Fibroblast of skin of scalp (primary cell): ENCODE measurements at regions not wholly inside any gene's neighbourhood (a gene's known extent, or its start where the extent isn't known, plus 50 kb on each side); places are given as distances from the start of the nearest gene placed in this dataset.
"Not testable (repeated sequence)": the region's sequence is repeated elsewhere in the genome, so short reads cannot be mapped to it uniquely, and the experiment has no call there.

Experiments
- DNase-seq: peaks from one replicate; pipeline ENCODE4 v3.0.0-alpha.2; 2013

DNA sequence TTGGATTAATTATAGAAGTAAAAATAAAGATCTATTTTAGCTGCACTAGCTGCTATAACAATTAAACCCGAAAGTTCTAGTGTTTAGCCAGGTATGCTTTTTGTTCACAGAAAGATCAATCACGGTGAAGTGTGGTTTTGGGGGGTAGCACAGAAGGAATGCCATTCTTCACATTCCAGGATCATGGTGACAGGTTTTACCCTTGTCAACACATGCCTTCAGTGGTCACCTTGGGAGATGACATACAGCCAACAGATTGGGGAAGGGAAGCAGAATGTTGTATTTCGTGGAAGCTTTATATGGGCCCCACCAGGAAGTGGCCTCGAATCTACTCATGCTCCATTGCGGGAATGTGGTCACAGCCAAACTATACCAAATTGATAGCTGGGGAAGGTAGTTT, 753.6 kb downstream of the RAPGEF2 start:
- DNase-seq, result peak; percentile 1

DNA sequence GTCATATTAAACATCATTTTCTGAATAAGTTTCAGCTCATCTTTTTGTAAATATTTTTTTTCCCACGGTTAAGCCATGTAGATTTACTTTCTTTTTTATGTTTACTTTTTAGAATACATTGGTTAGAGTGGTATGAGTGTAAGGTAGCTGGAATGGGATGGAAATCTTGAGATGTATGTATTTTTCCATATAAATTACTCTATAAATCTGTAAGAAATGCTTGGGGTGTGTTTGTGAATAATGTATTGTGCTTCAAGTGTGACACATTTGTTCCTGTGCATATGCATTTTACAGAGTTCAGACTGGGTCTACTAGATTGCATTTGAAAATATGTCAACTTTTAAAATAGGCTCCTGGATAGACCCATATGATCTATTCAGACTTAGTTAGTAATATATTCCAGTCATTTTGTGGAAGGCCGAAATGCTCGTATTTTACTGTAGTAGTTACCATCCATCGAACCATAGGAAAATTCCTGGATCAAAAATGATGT, 756.8 kb downstream of the RAPGEF2 start:
- no peak for DNase-seq

DNA sequence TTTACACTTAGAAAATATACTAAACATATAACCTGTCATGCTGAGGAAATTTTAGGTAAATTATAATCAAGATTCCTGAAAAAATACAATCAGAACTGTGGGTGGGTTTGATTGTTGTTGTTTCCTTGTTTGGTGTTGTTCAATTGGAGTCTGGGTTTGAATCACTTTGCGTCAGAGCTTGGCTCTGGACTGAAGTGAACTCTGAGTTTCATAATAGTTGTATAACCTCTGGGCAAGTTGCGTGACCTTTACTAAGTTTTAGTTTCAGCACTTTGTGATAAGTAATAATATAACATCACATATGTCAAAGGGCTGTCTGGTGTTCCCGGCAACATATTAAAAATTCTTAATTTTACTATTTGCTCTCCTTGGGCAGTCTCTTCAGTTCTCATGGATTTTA, 758.1 kb downstream of the RAPGEF2 start:
- DNase-seq, result no peak

- DNase-seq, result no peak
These were observed 761.5 kb downstream of the RAPGEF2 start for GRCh38 chr4:159864337-159864736.

DNA sequence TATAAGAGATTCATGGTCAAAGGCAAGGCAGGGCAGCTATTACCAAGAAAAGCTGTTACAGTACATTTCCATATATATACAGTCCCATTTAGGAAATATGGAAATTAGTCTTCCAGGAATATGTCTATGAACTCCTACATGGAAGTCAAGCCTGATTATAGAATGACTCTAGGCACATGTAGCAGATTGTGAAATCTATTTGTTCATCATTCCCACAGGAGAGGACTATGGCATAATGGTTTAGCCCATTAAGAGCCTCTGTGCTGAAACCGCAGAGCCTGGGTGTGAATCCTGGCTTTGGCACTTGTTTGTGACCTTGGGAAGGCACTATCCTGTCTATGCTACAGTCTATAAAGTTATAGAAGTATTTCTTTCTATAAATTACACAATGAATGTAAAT, 764.8 kb downstream of the RAPGEF2 start:
- DNase-seq, result no peak

DNA sequence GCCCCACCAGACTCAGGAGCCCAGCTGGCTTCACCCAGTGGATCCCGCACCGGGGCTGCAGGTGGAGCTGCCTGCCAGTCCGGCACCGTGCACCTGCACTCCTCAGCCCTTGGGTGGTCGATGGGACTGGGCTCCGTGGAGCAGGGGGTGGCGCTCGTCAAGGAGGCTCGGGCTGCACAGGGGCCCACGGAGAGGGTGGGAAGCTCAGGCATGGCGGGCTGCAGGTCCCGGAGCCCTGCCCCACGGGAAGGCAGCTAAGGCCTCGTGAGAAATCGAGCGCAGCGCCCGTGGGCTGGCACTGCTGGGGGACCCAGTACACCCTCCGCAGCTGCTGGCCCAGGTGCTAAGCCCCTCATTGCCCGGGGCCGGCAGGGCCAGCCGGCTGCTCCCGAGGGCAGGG, 766.1 kb downstream of the RAPGEF2 start:
- not testable (repeated sequence) for DNase-seq

- peak; percentile 13 for DNase-seq
These were observed 768.3 kb downstream of the RAPGEF2 start for GRCh38 chr4:159871141-159871540.

GRCh38 chr4:159881158-159881557, 778.3 kb downstream of the RAPGEF2 start:
- no peak for DNase-seq

DNA sequence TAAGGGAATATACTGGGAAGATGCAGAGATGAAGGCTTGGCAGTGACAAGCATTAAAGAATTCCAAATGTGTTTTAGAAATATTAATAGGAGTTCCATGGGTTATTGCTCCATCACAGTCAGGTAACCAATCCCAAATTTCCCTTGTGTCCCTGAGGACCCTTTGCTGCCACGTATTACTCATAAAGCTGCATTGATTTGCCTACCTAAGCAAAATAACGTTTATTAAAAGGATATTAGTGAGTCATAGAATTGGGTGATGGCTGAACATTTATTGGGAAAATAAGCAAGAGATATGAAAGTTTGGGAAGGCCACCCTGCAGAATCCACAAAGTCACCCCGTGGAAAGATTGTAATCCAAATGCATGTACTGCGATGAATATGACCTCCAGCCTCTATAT, 782.1 kb downstream of the RAPGEF2 start:
- DNase-seq, result no peak

- DNase-seq, result no peak
These were observed 796.7 kb downstream of the RAPGEF2 start for GRCh38 chr4:159899596-159899995.

DNA sequence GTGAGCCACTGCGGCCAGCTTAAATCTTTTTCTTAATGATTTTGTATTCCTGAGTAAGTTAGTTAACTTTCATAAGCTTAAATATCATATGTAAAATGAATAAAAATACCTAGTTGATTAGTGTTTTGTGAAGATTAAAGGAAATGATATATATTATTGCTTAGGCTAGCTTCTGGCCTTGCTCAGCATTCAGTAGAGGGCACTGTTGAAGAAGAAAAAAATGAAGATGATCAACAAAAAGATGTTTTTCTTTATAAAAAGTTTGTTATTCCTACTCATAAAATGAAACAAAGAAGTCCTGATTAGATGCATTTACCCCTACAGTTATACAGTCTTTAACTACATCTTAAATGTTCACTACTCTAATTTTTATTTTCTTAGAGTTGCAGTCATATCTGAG, 797.7 kb downstream of the RAPGEF2 start:
- DNase-seq, result no peak

DNA sequence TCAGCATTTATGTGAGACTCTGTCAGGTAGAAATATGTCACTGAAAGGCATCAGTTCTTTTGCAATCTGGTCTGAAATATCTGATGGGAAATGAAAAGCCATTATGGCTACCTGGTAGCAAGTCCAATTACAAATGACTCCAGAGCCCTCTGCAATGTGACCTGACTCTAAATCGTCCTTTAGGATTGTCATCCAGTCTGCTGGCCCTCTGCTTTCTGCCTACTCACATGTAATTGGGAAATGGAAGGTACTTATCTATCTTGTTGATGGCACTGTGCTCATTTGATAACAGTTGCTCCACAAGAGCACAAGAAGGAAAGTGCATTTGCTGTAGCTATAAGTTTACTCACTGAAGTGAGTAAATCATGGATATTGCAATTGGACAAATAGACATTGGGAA, 799.8 kb downstream of the RAPGEF2 start:
- DNase-seq, result no peak

DNA sequence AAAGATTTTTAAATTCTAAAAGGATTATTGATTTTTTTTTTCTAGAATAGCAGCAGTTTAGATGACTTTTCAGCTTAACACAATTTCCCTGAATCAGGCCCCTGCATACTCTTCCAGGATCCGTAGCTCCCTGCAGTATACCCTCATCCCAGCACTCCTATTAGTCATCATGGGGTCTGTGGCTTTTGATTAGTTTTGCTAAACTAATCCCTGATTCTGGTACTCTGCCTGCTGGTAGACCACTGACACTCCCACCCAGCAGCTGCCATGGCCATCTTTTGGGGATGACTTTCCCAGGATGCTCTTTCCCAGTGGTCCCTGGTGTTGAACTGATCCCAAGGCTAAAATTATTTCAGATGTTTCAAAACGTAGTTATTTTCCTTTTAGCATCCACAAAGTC, 802.0 kb downstream of the RAPGEF2 start:
- no peak for DNase-seq

GRCh38 chr4:159906051-159906450, 803.2 kb downstream of the RAPGEF2 start:
- DNase-seq, result no peak

GRCh38 chr4:159906517-159906916, 803.6 kb downstream of the RAPGEF2 start:
- no peak for DNase-seq

DNA sequence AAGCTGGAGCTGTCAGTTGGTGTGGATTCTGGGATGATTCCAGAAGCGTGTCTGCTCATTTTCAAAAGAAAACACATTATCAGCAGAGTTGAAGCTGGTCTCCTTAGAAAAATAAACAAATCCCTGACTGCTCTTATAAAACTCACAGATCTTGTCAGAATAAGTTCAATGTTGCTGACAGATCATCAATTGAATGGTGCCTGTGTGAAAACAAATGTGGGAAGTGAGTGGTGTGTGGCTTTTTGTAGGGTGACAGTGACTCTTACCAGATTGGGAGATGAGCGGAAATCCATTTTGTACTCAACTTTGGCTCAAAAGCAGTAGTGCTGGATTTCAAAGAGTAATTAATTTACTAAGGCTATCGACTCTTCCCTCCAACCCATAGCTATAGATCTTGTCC, 807.8 kb downstream of the RAPGEF2 start:
- DNase-seq, result no peak

DNA sequence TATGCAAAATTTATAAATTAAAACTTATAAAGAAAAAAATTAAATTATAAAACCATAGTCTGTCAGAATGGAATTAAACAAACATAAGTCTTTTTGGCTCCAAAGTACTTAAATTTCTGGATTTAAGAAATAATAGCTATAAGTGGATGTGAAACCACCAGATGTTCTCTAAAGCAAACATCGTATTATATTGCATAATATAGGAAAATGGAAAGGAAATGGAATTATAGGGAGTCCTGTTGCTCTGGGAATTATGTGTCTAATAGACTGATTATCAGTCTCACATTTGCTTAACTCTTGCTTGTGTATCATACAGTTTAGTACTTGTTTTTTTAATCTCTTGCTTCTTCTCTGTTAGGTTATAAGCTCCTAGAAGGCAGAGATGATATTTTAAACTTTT, 819.2 kb downstream of the RAPGEF2 start:
- DNase-seq, result no peak

- no peak for DNase-seq
These were observed 822.9 kb downstream of the RAPGEF2 start for GRCh38 chr4:159925770-159926169.

DNA sequence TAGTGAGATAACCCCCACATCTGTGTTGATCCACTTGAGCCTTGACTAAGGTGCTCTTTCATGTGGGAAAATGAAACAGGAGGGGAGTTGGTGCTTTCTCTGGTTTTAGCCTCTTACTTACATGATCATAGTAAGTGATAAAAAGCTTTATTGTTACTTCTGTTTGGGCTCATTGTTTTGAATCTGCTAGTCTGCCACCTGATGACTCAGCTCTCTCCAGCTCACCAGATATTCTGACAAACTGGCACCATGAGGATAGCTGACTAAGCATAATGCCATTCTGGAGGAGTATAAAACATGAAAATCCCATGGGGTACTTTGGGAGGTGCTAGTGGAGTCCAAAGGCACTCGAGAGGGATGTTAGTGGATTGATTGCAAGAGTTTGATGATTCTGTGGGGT, 824.0 kb downstream of the RAPGEF2 start:
- no peak for DNase-seq

DNA sequence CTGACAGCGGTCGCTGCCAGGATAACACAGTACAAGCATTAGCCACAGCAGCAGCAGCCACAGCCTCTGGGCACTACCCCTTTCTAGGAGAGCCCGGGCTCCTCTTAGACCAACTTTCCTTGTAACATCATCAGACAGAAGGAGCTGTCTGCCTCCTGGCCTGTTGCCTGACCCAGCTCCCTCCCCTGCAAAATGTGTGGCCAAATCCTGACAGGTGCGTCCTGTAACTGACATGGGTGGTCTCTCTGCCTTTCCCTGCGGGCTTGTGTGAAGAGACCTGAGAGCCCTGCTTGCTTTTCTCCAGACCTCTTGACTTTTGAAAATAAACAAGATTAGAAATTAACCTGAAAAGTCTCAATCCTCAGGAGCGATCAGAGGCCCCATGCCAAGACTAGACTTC, 824.9 kb downstream of the RAPGEF2 start:
- DNase-seq, result no peak

DNA sequence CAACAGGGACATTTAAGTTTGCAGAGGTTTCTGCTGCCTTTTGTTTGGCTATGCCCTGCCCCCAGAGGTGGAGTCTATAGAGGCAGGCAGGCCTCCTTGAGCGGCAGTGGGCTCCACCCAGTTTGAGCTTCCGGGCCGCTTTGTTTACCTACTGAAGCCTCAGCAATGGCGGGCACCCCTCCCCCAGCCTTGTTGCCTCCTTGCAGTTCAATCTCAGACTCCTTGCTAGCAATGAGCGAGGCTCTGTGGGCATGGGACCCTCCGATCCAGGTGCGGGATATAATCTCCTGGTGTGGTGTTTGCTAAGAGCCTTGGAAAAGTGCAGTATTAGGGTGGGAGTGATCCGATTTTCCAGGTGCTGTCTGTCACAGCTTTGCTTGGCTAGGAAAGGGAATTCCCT, 831.7 kb downstream of the RAPGEF2 start:
- not testable (repeated sequence) for DNase-seq

GRCh38 chr4:159937595-159937994, 834.7 kb downstream of the RAPGEF2 start:
- no peak for DNase-seq

- DNase-seq, result not testable (repeated sequence)
These were observed 836.8 kb downstream of the RAPGEF2 start for GRCh38 chr4:159939681-159940080.

- no peak for DNase-seq
These were observed 838.2 kb downstream of the RAPGEF2 start for GRCh38 chr4:159941076-159941475.

GRCh38 chr4:159944477-159944876, 841.6 kb downstream of the RAPGEF2 start:
- DNase-seq, result no peak
